GM12874 (cell line): ENCODE measurements at regions not wholly inside any gene's neighbourhood (a gene's known extent, or its start where the extent isn't known, plus 50 kb on each side); places are given as distances from the start of the nearest gene placed in this dataset.

Source experiments
- TF ChIP-seq, protein P1 (sequence below): IDR thresholded peaks from 2 replicates; pipeline ENCODE4 v1.5.1; 2011; ENCODE audit warnings: low read depth, mild to moderate bottlenecking, control low read depth, low read length, moderate library complexity; ENCODE audit not compliant: insufficient read depth

- TF ChIP-seq, protein P1, sequence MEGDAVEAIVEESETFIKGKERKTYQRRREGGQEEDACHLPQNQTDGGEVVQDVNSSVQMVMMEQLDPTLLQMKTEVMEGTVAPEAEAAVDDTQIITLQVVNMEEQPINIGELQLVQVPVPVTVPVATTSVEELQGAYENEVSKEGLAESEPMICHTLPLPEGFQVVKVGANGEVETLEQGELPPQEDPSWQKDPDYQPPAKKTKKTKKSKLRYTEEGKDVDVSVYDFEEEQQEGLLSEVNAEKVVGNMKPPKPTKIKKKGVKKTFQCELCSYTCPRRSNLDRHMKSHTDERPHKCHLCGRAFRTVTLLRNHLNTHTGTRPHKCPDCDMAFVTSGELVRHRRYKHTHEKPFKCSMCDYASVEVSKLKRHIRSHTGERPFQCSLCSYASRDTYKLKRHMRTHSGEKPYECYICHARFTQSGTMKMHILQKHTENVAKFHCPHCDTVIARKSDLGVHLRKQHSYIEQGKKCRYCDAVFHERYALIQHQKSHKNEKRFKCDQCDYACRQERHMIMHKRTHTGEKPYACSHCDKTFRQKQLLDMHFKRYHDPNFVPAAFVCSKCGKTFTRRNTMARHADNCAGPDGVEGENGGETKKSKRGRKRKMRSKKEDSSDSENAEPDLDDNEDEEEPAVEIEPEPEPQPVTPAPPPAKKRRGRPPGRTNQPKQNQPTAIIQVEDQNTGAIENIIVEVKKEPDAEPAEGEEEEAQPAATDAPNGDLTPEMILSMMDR: no peak
These were observed 516.1 kb upstream of the MAN1A1 start for GRCh38 chr6:119865466-119866350.

DNA sequence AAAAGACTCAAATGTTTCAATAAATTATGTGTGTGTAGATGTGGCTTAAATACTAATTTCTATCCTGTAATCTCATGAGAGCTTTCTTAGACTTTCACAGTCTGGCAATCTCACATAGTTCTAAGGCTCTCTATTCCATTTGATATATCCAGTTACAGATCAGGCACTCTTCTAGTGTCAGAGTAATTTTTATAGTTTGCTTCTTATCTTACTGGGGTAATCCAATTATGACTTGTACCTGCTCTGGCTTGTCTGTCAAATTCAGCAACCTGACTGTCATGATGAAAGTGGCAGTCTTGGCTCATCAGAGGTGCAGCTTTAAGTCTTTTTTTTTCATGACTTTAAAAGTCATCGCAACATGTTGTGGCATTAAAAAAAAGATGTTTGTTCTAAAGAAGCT, 513.2 kb upstream of the MAN1A1 start:
- TF ChIP-seq, protein P1: no peak

DNA sequence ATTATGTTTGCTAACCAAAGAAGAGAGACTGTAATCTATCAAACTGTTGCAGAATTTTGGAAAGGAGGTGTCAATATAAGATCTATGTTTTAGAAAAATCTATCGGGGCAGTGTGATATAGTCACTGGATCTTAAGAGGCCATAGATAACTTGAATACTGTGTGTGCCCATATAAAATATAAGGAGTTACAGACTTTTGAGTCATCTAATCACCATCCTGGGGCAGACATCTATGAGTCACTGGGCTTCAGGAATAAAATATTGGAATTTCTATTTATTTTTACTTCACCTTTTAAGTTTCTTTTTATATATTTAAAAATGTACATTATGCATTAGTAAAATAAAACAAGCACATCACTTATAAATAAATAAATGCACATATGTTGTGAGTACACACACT, 509.3 kb upstream of the MAN1A1 start:
- TF ChIP-seq, protein P1: no peak

DNA sequence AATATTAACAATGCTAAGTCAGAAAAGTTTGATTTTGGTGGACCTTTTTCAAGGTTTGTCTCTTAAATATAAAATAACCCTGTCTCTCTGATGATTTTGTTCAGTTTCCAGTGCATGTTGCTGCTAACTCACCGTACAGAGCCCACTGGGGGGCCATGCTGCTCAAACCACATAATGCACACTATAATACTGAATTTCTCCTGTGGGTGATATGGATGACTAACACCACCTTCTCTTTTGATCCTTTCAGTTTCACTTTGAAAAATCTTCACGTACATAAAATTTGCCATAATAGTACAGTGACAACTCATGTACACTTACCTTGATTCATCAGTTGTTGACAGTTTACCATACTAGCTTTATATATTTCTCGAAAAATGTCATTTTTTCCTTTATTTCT, 506.6 kb upstream of the MAN1A1 start:
- TF ChIP-seq, protein P1: no peak

DNA sequence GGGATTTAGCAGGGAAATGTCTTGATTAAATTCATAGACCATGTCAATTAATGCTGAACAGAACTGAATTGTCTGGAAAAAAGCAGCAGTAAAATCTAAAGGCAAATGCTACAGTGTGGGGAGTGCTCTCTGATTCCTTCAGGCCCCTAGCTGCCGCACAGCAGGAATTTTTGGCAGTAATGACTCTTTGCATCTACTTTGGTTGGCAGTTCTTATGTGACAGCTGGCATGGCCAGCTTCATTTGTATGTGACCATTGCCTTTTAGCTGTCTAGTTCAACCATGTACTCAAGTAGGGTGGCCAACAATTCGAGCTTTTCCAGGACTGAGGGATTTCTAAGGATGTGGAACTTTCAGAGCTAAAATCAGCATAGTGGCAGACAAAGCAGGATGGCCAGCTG, 499.1 kb upstream of the MAN1A1 start:
- TF ChIP-seq, protein P1: no peak

- TF ChIP-seq, protein P1: no peak
These were observed 495.6 kb upstream of the MAN1A1 start for GRCh38 chr6:119845161-119845560.

- TF ChIP-seq, protein P1: no peak
These were observed 494.8 kb upstream of the MAN1A1 start for GRCh38 chr6:119844387-119844786.
